NCI-H748 (cell line): ENCODE measurements at regions not wholly inside any gene's neighbourhood (a gene's known extent, or its start where the extent isn't known, plus 50 kb on each side); places are given as distances from the start of the nearest gene placed in this dataset.
"Not testable (repeated sequence)": the region's sequence is repeated elsewhere in the genome, so short reads cannot be mapped to it uniquely, and the experiment has no call there.

Source experiments
- DNase-seq: peaks from one replicate; lab custom pipeline; 2025; ENCODE audit not compliant: unreplicated experiment; lab: John Stamatoyannopoulos, UW

DNA sequence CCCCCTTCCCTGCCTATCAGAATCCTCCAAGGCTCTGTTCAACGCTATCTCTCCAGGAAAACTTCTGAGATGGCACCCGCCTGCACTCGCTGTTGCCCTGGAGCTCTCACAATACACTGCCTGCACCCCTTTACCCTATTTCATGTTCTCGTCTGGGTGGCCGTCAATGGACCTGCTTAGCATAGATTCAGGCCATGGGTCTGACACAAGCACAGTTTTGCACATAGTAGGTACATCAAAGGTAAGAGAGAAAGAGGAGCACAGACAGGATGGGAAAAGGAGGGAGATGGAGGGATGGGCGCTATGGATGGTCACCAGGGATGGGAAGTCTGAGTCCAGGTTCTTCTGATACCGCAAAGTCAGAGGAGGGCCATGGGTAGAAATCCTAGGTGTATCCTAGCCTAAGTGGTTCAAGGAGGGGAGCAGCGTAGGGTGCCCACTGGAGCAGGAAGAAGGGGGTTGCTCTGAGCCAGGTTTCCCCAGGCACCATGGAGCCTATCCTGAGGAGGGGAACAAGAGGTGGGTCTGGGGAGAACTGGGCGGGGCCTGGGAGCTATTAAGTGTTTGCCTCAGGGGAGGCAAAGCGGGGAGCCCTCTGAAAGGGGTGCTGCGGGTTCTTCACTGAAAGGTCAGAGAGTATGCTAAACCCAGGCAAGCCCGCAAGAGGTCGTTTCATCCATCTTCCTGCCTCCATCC is 89.3 kb downstream of the MRPL14 start:
- no peak for DNase-seq

DNA sequence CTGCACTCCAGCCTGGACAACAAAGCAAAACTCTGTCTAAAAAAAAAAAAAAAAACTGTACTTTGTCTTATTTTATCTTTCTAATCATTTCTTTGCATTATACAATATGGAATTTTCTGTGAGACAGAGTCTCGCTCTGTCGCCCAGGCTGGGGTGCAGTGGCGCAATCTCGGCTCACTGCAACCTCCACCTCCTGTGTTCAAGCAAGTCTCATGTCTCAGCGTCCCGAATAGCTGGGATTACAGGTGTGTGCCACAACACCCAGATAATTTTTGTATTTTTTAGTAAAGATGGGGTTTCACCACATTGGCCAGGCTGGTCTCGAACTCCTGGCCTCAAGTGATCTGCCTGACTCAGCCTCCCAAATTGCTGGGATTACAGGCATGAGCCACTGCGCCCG is 90.0 kb downstream of the MRPL14 start:
- not testable (repeated sequence) for DNase-seq

DNA sequence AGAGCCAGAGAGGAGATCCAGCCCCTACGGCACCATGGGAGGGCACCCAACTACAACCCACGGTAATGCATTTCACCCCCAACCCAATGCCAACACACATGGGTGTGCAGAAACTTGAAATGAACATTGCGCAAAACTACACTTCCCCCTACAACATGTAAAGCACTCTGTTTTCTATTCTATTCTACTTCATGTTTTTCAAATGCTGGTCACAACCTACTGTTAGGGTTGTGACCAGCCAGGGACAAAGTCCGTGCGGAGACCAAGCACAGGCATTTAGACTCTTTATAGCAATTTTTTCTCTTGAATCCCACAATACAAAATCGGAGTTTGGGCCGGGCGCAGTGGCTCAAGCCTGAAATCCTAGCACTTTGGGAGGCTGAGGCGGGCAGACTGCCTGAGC is 90.6 kb downstream of the MRPL14 start:
- DNase-seq, result no peak

DNA sequence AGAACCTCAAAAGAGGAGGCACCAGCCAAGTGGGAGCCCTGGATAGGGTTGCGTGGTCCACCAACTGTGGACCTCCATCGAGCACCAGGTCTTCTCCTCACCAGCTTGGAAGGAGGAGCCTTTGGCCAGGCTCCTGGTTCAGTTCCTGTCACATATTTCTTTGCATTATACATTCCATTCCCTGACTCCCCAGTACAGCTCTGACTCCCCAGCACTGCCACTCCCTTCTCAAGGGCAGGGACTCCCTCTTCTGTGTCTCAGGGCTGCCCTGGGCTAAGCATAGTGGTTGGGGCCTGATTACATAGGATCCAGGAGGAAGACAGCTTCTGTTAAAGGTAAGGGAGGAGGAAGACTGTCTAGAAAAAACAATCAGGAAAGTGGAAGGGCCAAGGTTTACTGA is 91.1 kb downstream of the MRPL14 start:
- no peak for DNase-seq

DNA sequence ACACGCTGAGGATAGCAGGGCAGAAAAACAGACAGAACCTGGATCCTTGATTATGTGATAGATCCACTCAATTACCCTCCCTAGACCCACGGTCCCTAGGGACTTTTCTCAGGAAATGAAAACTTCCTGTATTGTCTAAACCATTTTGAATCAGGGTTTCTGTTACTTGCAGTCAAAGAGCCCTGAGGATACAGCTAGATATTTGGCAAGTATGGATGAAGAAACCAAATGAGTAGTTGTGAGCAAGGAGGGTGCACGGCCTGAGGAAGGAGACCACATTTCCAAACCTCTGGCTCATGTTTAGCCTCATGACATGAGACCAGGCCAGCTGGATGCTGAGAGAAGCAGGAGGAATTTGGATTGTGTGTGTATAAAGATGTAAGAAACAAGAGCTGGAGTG is 91.6 kb downstream of the MRPL14 start:
- DNase-seq, result no peak

DNA sequence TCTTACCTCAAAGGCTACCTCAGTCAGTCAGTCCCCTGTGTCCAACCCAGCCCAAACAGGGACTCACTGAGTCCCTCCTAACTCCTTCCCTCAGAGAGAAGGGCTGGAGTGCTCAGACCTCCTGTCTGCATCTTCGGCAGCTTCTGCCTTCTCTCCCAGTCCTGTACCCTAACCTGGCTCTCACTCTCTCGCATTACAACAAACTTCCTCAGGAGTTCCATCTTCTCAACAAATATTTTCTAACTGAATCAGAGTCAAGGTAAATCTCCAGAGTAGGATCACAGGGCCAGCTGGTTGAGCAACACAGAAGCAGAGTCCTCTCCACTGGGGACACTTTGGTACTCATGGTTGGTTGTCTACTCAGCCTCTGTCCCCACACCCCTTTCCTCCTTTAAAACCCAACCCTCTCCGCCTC is 92.3 kb downstream of the MRPL14 start:
- DNase-seq, result no peak

DNA sequence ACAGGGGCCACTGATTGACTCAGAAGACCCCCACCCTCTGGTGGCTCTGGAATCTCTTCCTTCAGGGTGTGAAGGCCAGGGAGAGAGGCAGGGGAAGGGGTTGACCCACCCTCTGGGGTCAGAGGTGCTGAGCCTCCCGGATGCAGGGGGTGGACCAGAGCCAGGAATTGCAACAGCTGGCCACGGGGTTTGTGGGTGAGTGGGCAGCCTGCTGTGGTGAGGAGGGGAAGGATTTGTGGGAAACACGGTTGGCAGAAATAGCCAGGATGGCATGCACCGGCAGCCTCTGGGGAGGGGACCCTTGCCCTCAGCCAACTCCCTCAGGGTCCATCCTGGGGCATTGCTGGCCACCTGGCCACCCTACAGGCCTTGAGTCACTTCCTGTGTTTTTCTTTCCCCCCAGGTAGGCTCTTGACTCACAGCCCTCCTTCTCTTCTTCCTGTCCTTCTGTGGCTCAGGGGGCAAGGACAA is 92.8 kb downstream of the MRPL14 start:
- no peak for DNase-seq

DNA sequence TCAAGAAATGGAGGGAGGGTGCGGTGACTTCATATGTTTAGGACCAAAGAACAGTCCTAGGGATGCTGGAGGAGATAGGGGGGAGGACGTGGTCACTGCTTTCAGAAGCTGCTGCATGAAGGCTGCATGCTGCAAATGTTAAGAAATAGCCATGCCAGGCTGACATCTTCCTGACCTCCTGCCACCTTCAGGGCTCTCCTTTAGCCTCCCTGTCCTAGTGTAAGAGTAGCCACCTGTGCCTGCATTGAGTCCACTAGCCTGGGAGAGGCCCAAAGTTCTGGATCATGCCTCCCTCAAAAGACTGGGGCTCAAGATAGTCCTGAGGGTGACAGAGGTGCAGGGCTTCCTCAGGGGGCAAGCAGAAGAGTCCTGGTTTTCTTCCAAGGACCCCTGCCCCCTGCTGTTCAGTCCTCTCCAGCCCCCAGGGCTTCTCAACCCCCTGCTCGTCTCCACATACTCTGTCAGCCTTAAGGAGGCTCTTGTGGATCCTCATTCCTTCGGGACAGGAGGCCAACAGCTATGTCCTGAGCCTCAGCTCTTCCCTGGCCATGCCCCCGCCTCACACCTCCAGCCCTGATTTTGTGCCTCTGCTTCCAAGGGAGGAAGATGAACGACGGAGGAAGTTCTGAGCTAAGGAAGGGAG is 96.3 kb downstream of the MRPL14 start:
- DNase-seq, result no peak

DNA sequence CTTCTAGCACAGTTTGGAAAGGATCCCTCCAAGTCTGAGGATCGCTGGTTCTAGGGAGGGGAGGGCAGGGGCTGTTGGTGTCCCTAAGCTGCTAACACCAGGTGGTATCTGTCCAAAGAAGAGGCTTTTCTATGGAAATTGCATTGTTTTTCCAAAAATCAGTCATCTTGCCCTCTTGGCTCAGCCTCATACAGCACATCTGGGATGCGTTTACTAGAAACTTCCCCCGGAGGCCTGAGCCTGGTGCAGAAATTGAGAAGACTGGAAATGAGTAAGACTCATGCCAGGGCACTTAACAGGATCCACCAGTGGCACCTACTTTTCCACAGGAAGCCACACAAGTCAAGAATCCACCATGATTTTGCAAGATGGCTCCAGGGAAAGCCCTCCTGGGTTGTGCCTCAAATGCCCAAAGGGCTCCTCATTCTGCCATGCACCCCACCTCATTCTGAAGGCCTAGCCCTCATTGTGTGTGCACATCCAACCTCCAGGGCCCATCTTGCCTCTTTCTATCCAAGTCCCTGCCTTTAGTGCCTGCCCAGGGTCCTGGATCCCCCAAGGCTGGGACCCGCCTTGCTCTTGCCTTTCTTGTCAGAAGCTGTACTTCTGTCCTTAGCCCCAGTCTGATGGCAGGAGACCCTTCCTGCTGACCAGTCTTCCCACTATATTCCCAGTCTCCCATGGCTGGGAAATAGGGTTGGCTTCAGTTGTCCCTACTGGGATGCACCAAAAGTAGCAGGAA is 97.6 kb downstream of the MRPL14 start:
- DNase-seq, result no peak

DNA sequence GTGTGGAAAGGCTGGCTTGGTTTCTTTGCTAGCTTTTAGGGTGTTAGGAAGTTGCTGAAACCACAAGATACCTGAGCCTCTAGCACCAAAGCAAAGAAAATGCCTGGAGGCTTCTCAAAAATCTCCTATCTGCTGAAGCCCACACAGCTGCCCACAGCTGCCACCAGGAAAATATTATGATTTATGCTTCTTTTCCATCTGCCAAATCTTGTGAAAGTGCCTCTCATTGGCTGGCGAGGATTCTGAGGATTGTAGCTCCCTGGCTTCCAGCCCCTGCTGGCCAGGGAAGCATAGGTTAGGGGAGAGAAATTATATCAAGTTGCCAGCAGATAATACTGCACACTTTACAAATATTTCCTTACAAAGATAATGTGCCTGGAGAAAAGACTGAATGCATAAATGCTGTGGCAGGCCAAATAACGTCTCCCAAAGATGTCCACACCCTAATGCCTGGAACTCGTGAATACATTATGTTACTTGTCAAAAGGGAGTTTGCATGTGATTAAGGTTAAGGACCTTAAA is 98.4 kb downstream of the MRPL14 start:
- DNase-seq, result no peak

DNA sequence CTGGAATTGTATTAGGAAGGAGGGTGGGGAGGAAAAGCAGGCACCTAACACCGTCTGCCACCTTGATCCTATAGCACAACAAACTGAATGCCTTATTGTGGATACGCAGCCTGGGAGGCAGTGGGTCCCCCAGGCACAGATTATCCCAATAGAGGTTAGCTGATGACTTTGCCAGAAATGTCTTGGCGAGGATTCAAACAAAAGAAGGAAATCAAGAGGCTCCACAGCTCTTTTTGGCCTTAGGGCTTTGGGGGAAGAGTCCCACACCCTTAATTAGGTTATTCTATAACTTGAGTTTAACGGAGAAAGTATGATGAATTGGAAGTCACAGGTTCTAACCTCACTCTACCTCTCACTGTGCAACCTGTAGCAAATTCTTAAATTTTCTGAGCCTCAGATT is 102.0 kb downstream of the MRPL14 start:
- no peak for DNase-seq

DNA sequence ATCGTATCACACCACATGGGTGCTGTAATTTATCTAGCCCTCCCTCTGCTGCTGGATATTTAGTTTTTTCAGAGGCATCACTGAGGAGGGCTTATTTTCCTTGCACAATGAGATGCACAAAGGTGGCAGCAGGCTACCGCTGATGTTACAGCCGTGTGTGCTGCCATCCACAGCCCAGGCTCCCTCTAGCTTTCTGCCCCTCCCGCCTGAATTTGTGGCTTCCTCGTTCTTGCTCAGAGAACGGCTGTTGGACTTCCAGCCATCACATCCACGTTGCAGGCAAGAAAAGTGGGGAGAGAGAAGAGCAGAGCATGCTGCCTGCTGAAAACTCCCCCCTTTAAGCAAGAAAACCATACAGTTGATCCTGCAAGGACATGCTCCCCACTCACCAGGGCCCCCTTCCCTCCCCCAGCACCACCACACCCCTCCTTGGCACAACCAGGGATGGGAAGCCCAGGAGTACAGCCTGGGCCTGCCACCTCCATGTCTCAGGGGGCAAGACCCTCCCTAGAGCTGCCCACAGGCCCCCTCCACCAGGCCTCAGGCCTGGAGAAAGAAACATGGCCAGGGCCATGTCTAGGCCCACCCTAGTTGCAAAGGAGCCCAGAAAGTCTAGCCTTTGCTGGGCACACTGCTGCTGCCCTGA is 102.6 kb downstream of the MRPL14 start:
- DNase-seq, result no peak

DNA sequence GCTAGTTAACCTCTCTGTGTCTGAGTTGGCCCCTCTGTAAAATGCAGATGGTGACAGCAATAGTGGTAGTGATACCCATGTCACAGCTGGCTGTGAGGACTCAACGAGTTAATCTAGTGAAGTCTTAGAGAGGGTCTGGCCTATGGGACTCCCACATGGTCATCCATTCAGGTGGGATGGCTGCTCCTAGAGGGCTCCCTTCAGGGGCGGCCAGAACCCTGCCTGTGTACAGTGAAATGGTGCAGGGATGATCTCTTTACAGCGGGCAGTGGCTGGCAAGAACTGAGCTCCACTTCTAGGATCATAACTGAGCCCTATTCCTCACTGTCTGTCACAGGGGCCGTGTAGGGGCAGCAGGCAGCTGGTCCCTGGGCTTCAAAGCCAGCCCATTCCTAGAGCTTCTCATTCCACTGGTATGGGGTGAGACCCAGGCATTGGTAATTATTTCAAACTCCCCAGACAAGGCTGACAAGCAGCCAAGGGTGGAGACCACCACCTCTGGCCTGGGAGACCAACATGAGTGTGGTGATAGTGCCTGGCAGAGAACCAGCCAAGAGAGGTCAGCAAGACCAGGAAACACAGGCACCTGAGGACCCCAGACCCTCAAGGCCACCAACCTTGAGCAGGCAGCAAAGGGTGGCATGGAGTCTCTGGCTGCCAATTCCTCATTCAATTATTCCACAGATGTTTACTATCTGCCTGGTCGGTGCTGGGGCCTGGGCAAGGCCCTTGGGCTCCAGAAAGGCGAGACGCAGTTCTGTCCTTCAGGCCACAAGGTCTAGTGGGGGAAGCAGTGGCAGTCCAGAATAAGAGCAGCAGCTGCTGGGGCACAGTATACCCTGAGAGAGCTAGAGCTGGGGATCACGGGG is 103.4 kb downstream of the MRPL14 start:
- no peak for DNase-seq

DNA sequence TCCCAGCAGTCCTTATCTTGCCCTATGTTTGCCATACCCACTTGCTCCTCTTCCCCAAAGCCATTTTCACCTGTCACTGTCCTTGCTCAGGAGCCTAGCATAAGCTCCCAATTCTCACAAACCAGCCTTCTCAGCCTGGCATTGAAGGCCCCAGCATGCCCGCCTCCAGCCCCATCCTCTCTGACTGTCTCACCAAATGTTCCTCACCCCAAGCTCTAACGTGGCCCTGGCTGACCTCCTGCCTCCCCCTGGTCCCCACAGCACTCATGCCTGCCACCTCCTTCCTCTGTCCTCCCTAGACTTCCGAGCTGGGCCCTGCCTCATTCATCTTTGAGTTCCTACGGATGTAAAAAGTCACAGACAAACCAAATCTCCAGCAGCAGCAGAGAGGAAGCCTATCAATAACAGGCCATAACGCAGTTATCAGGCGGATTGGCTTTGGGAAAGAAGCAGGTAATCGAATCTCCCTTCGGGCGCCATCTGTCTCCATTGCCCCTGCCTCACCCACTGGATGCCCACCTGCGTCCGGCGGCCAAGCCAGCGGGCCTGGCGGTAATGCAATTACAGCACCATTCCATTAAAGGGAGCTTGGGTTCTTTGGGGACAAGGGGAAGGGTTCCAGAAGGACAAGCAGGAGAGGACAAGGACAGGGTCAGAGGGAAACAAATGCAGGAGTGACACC is 104.4 kb downstream of the MRPL14 start:
- DNase-seq, result no peak

DNA sequence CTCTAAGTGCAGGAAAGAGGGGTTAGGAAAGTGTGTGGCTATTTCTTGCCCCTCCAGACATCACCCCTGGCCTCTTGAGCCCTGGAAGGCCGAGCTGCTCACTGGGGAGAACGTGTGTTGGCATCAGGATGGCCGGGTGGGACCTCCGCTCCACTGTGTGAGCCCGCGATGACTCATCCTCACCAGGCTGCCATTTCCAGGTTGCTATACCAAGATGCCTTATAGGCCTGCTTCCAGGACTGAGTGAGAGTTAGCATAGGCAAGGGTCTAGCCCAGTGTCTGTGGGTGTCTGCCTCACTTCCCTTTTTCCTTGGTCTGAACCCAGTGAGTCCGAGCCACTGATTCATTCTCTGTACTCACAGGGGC is 105.0 kb downstream of the MRPL14 start:
- DNase-seq, result no peak

DNA sequence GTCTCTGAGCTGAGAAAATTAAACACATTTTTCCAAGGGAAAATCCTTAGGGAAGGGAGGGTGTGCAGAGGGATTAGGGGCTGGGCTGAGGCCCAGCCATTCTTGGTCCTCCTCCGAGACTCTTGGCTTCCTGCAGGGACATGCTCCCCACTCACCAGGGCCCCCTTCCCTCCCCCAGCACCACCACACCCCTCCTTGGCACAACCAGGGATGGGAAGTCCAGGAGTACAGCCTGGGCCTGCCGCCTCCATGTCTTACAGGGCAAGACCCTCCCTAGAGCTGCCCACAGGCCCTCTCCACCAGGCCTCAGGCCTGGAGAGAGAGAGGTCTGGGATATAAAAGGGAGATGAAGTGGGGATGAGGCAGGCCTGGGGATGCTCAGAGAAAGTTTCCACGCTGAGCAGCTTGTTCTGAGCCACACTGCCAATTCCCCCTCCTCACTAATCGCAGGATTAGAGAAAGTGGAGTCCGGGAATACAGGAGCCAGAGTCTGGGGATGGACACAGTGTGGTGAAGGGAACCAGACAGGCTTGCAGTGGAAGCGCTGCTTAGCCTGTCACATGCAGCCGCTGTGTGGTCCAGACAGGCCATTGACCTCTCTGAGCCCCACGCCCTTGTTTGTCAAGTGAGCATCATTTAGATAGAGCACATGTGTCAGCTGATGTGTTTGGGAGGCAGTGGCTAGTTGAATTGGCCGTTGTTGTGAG is 105.5 kb downstream of the MRPL14 start:
- no peak for DNase-seq

DNA sequence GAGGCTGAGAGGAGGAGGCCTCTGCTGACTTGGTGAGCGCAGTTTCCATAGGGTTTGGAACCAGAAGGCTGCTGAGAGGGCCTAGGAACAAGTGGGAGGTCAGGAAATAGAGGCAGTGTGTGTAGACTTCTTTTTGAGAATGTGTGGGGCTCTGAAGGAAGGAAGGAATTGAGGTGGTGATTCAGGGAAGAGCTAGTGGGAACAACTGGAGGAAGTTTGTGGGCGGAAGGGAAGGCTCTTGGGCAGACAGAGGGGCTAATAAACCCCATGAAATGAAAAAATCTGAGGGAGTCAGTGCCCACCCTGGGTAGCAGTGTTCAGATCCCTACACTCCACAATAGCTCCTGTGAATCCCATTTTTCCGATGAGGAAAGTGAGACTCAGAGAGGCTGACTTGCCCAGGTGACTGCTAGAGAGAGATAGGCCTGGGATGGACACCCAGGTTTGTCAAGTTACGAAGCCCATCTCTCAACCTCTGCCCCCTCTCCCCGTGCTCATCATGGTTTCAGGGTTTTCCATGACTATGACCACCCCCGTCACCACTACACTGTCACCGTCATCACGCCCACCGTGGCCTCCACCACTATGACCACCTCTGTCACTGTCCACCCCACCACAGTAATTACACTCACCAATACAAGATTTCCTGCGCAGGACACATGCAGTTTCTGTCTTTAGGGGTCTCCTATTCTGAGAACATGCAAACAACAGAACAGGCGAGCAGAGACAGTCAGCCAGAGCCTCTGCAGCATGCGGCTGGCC is 106.4 kb downstream of the MRPL14 start:
- DNase-seq, result no peak

DNA sequence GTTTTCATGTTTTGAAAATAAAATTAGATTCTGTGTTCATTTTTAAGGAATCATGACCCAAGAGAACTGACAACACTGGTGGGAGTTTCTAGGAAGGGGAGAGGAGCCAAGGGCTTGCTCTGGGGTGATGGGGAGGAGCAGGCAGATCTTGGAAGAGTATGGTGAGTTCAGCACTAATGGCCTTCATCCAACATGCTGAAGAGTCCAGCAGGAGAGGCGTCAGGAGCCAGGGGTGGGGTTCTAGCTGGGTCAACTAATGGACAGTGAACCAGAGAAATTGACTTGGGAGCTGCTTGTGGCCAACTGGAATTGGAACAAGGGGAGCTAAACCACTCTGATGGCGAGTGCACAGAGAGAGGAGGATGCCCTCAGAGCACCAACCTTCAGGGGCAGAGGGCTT is 107.1 kb downstream of the MRPL14 start:
- DNase-seq, result no peak

DNA sequence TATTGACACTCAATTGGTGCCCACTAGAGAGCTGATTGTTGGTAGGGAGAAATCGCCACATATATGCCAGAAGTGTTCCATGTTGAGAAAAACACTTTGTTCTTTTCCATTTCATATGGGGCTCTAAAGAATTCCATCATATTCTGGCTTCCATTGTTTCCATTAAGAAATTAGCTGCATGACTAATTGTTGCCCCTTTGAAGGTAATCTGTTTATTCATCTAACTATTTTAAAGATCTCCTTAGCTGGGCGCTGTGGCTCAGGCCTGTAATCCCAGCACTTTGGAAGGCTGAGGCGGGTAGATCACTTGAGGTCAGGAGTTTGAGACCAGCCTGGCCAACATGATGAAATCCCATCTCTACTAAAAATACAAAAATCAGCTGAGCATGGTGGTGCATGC is 109.9 kb downstream of the MRPL14 start:
- DNase-seq, result not testable (repeated sequence)
